WI38 (cell line): ENCODE measurements at regions not wholly inside any gene's neighbourhood (a gene's known extent, or its start where the extent isn't known, plus 50 kb on each side); places are given as distances from the start of the nearest gene placed in this dataset.

ENCODE experiments used
- H3K4me3 ChIP-seq: 2 replicates; pipeline ENCODE4 v1.5.1; 2011; ENCODE audit warnings: low read depth, mild to moderate bottlenecking, control low read depth, low read length
- CTCF ChIP-seq: IDR thresholded peaks from 2 replicates; pipeline ENCODE4 v1.5.1; 2012; ENCODE audit warnings: low read depth, mild to moderate bottlenecking, control low read depth, low read length

GRCh38 chr11:103622296-103622695 lies 414.1 kb upstream of the DDI1 start:
- TF ChIP-seq CTCF, result no peak

GRCh38 chr11:103623933-103624332 lies 412.5 kb upstream of the DDI1 start:
- H3K4me3 ChIP-seq, result no peak overlapping the region
- TF ChIP-seq CTCF, result no peak

More at GRCh38 chr11:103622296-103622695, 414.1 kb upstream of the DDI1 start:
- no peak overlapping the region for H3K4me3 ChIP-seq

- no peak overlapping the region for H3K4me3 ChIP-seq
- no peak for TF ChIP-seq CTCF
Observed at GRCh38 chr11:103624708-103625623, 411.5 kb upstream of the DDI1 start.

- no peak for TF ChIP-seq CTCF
- H3K4me3 ChIP-seq, result no peak overlapping the region
Observed at GRCh38 chr11:103625624-103625965, 410.8 kb upstream of the DDI1 start.

- TF ChIP-seq CTCF, result no peak
- no peak overlapping the region for H3K4me3 ChIP-seq
Observed at GRCh38 chr11:103628121-103628520, 408.3 kb upstream of the DDI1 start.

GRCh38 chr11:103631841-103632240 lies 404.6 kb upstream of the DDI1 start:
- H3K4me3 ChIP-seq, result no peak overlapping the region
- TF ChIP-seq CTCF, result no peak

- no peak for TF ChIP-seq CTCF
- no peak overlapping the region for H3K4me3 ChIP-seq
Observed at GRCh38 chr11:103633068-103633788, 403.2 kb upstream of the DDI1 start.
